ENCODE measurements at regions not wholly inside any gene's neighbourhood (a gene's known extent, or its start where the extent isn't known, plus 50 kb on each side); places are given as distances from the start of the nearest gene placed in this dataset.
A peak's percentile ranks its signal among the peaks of the same experiment; 100 is the strongest.

- no peaks in the 10 kb centered on the region for H3K36me3 ChIP-seq
- H3K9me3 ChIP-seq: no peaks in the 10 kb centered on the region
- DNase-seq (peak in 1 of 4 donors; percentile 58), ATAC-seq (no peak)
- TF ChIP-seq, protein P1, sequence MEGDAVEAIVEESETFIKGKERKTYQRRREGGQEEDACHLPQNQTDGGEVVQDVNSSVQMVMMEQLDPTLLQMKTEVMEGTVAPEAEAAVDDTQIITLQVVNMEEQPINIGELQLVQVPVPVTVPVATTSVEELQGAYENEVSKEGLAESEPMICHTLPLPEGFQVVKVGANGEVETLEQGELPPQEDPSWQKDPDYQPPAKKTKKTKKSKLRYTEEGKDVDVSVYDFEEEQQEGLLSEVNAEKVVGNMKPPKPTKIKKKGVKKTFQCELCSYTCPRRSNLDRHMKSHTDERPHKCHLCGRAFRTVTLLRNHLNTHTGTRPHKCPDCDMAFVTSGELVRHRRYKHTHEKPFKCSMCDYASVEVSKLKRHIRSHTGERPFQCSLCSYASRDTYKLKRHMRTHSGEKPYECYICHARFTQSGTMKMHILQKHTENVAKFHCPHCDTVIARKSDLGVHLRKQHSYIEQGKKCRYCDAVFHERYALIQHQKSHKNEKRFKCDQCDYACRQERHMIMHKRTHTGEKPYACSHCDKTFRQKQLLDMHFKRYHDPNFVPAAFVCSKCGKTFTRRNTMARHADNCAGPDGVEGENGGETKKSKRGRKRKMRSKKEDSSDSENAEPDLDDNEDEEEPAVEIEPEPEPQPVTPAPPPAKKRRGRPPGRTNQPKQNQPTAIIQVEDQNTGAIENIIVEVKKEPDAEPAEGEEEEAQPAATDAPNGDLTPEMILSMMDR (IDR thresholded peaks at IDR 0.05): no peak
- no peak overlapping the region for H3K27ac ChIP-seq
- no peaks in the 10 kb centered on the region for H3K4me1 ChIP-seq
- no peak overlapping the region for H3K4me3 ChIP-seq
- H3K27me3 ChIP-seq: peaks cover 0 to 15% of the 10 kb centered on the region in 2 donors
- intact Hi-C loops (cut with DNase I): no loop called here
Observed at GRCh38 chr3:13241621-13242363, 168.6 kb upstream of the IQSEC1 start.

GRCh38 chr3:13240928-13241618 is 167.8 kb upstream of the IQSEC1 start:
- ATAC-seq (no peak), DNase-seq (peak in 1 of 4 donors; percentile 49)
- H3K36me3 ChIP-seq: no peaks in the 10 kb centered on the region
- H3K4me1 ChIP-seq: no peaks in the 10 kb centered on the region
- TF ChIP-seq, protein P1 (IDR thresholded peaks at IDR 0.05): no peak
- H3K9me3 ChIP-seq: no peaks in the 10 kb centered on the region
- peaks cover 0 to 22% of the 10 kb centered on the region in 2 donors for H3K27me3 ChIP-seq
- no peak overlapping the region for H3K4me3 ChIP-seq
- no peak overlapping the region for H3K27ac ChIP-seq
- intact Hi-C loops (cut with DNase I): no loop called here

- TF ChIP-seq, protein P1 (IDR thresholded peaks at IDR 0.05): no peak
- no peaks in the 10 kb centered on the region for H3K36me3 ChIP-seq
- H3K27ac ChIP-seq: no peak overlapping the region
- H3K4me3 ChIP-seq: no peak overlapping the region
- ATAC-seq (no peak), DNase-seq (peak in 1 of 4 donors; percentile 56)
- H3K9me3 ChIP-seq: no peaks in the 10 kb centered on the region
- H3K27me3 ChIP-seq: peaks cover 0 to 38% of the 10 kb centered on the region in 2 donors
- no peaks in the 10 kb centered on the region for H3K4me1 ChIP-seq
- intact Hi-C loops (cut with DNase I): no loop called here
Observed at GRCh38 chr3:13239467-13239760, 166.2 kb upstream of the IQSEC1 start.

DNA sequence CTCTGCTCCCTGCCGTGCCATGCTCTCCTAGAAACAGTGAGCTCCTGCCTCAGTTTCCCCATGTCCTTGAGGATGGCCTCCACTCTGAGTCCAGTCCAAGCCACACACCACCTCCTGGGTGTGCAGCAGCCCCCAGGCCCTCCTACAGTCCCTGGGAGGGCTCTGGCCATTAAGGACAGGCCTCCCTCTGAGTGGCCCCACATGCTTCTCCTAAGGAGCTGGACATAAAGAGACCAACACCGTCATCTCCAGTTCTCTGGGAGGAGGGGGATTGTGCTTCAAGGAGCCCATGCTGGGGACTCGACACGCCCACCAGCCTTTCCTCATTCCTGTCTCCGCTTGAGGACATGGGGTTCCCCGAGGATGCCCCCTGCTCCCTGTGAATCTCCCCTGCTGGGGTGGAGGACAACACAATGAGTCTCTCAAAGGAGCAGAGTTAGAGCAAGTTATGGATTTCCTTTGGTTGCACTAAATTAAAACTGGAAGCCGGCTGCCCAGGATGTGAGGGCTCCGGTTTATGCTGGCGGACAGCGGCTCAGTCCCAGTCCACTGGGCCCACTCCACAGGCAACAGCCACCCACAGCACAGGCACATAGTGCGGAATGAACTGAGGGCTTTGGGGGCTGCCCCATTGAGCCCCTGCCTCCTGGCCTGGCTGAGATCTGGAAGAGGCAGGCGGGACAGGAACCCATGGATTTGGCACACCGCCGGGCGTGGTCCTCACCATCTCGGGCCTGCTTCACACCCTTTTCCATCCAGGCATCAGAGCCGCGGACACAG is 165.6 kb upstream of the IQSEC1 start:
- intact Hi-C loops (cut with DNase I): no loop called here
- DNase-seq (peak in 1 of 4 donors; percentile 51), ATAC-seq (no peak)
- H3K27me3 ChIP-seq: peaks cover 0 to 44% of the 10 kb centered on the region in 2 donors
- TF ChIP-seq, protein P1 (IDR thresholded peaks at IDR 0.05): no peak
- H3K27ac ChIP-seq: no peak overlapping the region
- H3K36me3 ChIP-seq: no peaks in the 10 kb centered on the region
- H3K4me1 ChIP-seq: no peaks in the 10 kb centered on the region
- no peaks in the 10 kb centered on the region for H3K9me3 ChIP-seq
- H3K4me3 ChIP-seq: no peak overlapping the region
